KMS-11 (cell line): ENCODE measurements at regions not wholly inside any gene's neighbourhood (a gene's known extent, or its start where the extent isn't known, plus 50 kb on each side); places are given as distances from the start of the nearest gene placed in this dataset.

Source experiments
- H2AFZ ChIP-seq: fragments of 200-600 bp; sonication (generic); 2 replicates; pipeline ENCODE4 v1.6.1; 2016; ENCODE audit warnings: antibody characterized with exemption, mixed run types, low read depth
- H3K27ac ChIP-seq: fragments of 200-600 bp; sonication (generic); 2 replicates; pipeline ENCODE4 v1.6.1; 2016; ENCODE audit warnings: mild to moderate bottlenecking, mixed run types
- H3K27me3 ChIP-seq: fragments of 200-600 bp; sonication (generic); 2 replicates; pipeline ENCODE4 v1.6.1; 2017; ENCODE audit warnings: mild to moderate bottlenecking, low read depth, mixed run types, moderate library complexity; ENCODE audit not compliant: insufficient read depth
- H3K36me3 ChIP-seq: fragments of 200-600 bp; sonication (generic); 2 replicates; pipeline ENCODE4 v1.6.1; 2017; ENCODE audit warnings: mild to moderate bottlenecking, mixed run types; ENCODE audit not compliant: insufficient read depth
- H3K4me1 ChIP-seq: fragments of 200-600 bp; sonication (generic); 2 replicates; pipeline ENCODE4 v1.6.1; 2016; ENCODE audit warnings: mild to moderate bottlenecking, low read depth, mixed run types; ENCODE audit not compliant: poor library complexity, severe bottlenecking
- H3K4me2 ChIP-seq: fragments of 200-600 bp; sonication (generic); 2 replicates; pipeline ENCODE4 v1.7.0; 2016; ENCODE audit warnings: mild to moderate bottlenecking, mixed run types
- H3K4me3 ChIP-seq: fragments of 200-600 bp; sonication (generic); IDR thresholded peaks from 2 replicates; pipeline ENCODE4 v1.6.1; 2017; ENCODE audit warnings: low read depth, low read length, mixed read lengths; ENCODE audit not compliant: insufficient read depth
- H3K79me2 ChIP-seq: fragments of 200-600 bp; sonication (generic); 2 replicates; pipeline ENCODE4 v1.6.1; 2016; ENCODE audit warnings: low read depth, mixed run types; ENCODE audit not compliant: insufficient read depth
- H3K9ac ChIP-seq: fragments of 200-600 bp; sonication (generic); 2 replicates; pipeline ENCODE4 v1.6.1; 2016; ENCODE audit warnings: mild to moderate bottlenecking, mixed run types
- H4K20me1 ChIP-seq: fragments of 200-600 bp; sonication (generic); 2 replicates; pipeline ENCODE4 v1.6.1; 2016; ENCODE audit warnings: mild to moderate bottlenecking, mixed run types; ENCODE audit not compliant: insufficient read depth
- TF ChIP-seq, protein P1 (sequence below): fragments of 200-600 bp; sonication (generic); conservative IDR thresholded peaks from 2 replicates; pipeline ENCODE4 v1.6.1; 2017; ENCODE audit warnings: low read depth, mild to moderate bottlenecking, antibody characterized with exemption, low read length, moderate library complexity, mixed read lengths

DNA sequence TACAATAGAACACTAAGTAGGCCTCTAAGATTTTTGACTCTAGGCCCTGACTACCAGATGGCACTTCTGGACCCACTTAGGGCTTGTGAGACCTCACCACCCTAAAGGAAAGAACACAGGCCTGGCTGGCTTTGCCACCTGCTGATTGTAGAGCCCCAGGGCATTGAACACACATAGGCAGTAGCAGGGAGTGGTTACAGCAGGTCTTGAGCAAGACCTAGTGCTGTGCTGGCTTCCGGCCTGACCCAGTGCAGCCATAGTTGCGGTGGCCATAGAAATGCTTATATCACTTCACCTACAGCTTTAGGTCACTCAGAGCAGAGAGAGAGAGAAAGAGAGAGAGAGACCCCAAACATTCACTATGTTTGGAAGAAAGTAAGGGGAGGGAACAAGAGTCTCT is 223.2 kb downstream of the LRATD1 start:
- Histone ChIP-seq H3K36me3 (no peaks in the 10 kb centered on the region), H3K79me2 (no peaks in the 10 kb centered on the region), H3K27me3 (no peaks in the 10 kb centered on the region), H3K9ac (no peak overlapping the region), H3K4me2 (no peak overlapping the region), H3K4me3 (no peak overlapping the region), H3K4me1 (no peaks in the 10 kb centered on the region), H3K27ac (no peak overlapping the region), H4K20me1 (no peaks in the 10 kb centered on the region), H2AFZ (no peak overlapping the region)
- TF ChIP-seq, protein P1, sequence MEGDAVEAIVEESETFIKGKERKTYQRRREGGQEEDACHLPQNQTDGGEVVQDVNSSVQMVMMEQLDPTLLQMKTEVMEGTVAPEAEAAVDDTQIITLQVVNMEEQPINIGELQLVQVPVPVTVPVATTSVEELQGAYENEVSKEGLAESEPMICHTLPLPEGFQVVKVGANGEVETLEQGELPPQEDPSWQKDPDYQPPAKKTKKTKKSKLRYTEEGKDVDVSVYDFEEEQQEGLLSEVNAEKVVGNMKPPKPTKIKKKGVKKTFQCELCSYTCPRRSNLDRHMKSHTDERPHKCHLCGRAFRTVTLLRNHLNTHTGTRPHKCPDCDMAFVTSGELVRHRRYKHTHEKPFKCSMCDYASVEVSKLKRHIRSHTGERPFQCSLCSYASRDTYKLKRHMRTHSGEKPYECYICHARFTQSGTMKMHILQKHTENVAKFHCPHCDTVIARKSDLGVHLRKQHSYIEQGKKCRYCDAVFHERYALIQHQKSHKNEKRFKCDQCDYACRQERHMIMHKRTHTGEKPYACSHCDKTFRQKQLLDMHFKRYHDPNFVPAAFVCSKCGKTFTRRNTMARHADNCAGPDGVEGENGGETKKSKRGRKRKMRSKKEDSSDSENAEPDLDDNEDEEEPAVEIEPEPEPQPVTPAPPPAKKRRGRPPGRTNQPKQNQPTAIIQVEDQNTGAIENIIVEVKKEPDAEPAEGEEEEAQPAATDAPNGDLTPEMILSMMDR = no peak

DNA sequence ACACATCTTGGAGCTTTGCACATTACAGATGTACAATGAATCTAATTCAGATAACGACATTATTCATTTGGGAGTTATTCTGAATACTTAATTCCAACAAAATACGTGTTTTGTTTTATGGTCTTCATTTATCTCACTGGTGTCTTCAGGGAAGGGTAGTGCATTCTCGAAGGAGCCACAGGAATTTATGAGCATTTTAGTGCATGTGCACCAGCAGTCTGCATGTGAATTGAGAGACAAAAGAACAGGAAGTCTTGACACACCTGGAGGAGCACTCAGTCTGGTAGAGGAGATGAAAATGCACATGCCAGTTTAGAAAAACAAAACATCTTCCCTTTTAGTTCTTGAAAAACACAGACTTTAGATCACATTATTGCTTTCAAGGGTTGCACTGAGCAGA is 228.7 kb downstream of the LRATD1 start:
- no peaks in the 10 kb centered on the region for H3K27me3 ChIP-seq
- H3K4me2 ChIP-seq = no peak overlapping the region
- no peak overlapping the region for H3K9ac ChIP-seq
- H3K4me3 ChIP-seq = no peak overlapping the region
- TF ChIP-seq, protein P1 = no peak
- H3K4me1 ChIP-seq = no peaks in the 10 kb centered on the region
- H3K79me2 ChIP-seq = no peaks in the 10 kb centered on the region
- no peaks in the 10 kb centered on the region for H3K36me3 ChIP-seq
- no peak overlapping the region for H3K27ac ChIP-seq
- H2AFZ ChIP-seq = no peak overlapping the region
- H4K20me1 ChIP-seq = no peaks in the 10 kb centered on the region

DNA sequence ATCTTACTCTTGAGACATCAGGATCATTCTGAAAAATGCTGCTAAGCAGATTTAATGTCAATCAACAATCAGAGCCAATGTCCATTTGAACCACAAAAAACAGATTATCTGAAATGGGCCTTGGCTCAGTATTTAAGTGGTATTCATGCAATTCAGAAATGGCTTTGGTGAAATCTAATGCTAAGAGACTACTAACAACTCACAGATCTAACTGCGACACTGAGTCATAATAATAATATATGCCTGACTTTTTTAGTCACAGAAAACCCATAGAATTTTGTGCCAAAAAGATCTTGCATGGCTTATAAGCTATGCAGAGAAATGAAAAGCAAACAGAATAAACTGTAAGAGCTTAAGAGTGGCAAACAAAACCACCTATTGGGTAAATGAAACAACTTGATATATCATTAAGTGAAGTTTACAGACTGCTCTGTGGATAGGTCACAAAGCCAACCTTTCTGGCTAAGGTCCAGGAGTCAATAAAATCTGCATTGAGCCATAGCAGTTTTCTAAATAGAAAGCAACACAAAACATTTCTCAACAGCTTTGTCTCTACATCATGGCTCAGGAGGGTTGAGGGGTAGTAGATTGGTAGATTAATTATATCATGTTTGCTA is 234.3 kb downstream of the LRATD1 start:
- Histone ChIP-seq H3K27ac (no peak overlapping the region), H3K9ac (no peak overlapping the region), H4K20me1 (no peaks in the 10 kb centered on the region)

DNA sequence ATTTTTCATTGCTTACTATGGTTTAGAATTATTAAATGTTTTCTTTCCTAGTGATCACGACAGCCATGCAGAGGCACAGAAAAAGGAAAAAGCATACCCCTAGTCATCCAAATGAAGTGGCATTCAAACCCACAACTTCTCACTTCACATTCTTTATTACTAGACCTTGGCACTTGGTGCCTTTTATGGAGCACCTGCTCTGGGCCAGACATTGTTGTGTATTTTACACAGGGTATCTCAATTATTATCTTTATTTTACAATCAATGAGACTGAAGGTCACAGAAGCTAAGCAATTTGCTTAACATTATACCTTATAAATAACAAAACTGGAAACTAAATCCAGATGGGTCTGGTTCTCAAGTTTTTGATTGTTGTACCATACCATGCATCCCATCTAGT is 235.3 kb downstream of the LRATD1 start:
- no peak overlapping the region for H3K9ac ChIP-seq
- no peak overlapping the region for H3K4me3 ChIP-seq
- no peaks in the 10 kb centered on the region for H3K79me2 ChIP-seq
- no peaks in the 10 kb centered on the region for H3K27me3 ChIP-seq
- H3K4me1 ChIP-seq = no peaks in the 10 kb centered on the region
- no peaks in the 10 kb centered on the region for H4K20me1 ChIP-seq
- no peak overlapping the region for H3K4me2 ChIP-seq
- no peaks in the 10 kb centered on the region for H3K36me3 ChIP-seq
- no peak overlapping the region for H3K27ac ChIP-seq
- TF ChIP-seq, protein P1 = no peak
- H2AFZ ChIP-seq = no peak overlapping the region

More for the DNA sequence above, 234.3 kb downstream of the LRATD1 start:
- Histone ChIP-seq H3K4me3 (no peak overlapping the region), H3K4me2 (no peak overlapping the region), H2AFZ (no peak overlapping the region), H3K79me2 (no peaks in the 10 kb centered on the region), H3K4me1 (no peaks in the 10 kb centered on the region), H3K36me3 (no peaks in the 10 kb centered on the region), H3K27me3 (no peaks in the 10 kb centered on the region)
- TF ChIP-seq, protein P1 = no peak
